ENCODE measurements at regions not wholly inside any gene's neighbourhood (a gene's known extent, or its start where the extent isn't known, plus 50 kb on each side); places are given as distances from the start of the nearest gene placed in this dataset.

DNA sequence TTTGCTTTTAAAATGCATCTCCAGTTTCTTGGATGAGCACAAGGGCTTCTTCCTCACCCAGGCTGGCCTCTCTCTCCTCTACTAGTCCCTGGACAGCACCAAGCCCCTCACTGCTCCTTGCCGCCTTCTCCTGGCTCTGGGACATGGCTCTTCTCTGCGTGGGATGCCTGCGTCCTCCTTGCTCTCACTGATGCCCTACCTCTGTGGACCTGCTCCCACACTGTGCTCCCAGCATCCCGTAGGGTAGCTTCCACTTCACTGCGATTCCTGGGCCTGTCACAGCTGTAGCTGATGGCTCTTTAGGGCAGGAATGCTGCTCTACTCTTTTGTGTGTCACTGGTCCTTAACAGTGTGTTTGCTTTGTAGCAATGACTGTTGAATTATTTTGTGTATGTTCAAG, 136.3 kb downstream of the SNX19 start:
- H3K9ac ChIP-seq (ENCODE audit: low read depth, low read length) = no peak overlapping the region
- H3K9me3 ChIP-seq (ENCODE audit: control insufficient read depth, insufficient read depth, low read length) = no peaks in the 10 kb centered on the region
- H3K27ac ChIP-seq (ENCODE audit: low read depth, low read length) = no peak overlapping the region
- H3K36me3 ChIP-seq (ENCODE audit: control insufficient read depth, insufficient read depth, low read length) = no peaks in the 10 kb centered on the region
- H3K27me3 ChIP-seq (ENCODE audit: control insufficient read depth, insufficient read depth, low read length) = no peaks in the 10 kb centered on the region
- H3K4me3 ChIP-seq (ENCODE audit: low read depth, low read length) = no peak overlapping the region
- H3K4me1 ChIP-seq (ENCODE audit: control insufficient read depth, insufficient read depth, low read length) = peaks cover 14% of the 10 kb centered on the region; the same call in 1 of the 2 replicates

DNA sequence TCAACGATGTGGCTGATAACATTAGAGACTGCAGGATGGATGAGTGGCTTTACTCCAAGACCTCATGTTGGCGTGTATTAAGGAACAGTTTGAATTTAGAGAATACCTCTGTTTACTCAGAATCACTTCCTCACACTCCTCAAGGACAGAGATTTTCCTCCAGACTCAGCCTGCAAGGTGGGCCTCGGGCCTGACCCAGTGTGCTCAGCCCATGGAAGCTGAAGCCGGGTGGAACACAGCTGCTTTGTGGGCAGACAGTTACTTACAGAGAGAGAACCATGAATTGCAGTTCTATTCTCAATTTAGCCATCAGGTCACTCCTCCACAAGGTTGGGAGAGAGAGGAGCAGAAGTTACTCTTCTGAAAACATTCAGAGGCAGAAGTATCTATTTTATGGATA, 135.8 kb downstream of the SNX19 start:
- no peak overlapping the region for H3K4me3 ChIP-seq (ENCODE audit: low read depth, low read length)
- no peak overlapping the region for H3K9ac ChIP-seq (ENCODE audit: low read depth, low read length)
- no peaks in the 10 kb centered on the region for H3K36me3 ChIP-seq (ENCODE audit: control insufficient read depth, insufficient read depth, low read length)

DNA sequence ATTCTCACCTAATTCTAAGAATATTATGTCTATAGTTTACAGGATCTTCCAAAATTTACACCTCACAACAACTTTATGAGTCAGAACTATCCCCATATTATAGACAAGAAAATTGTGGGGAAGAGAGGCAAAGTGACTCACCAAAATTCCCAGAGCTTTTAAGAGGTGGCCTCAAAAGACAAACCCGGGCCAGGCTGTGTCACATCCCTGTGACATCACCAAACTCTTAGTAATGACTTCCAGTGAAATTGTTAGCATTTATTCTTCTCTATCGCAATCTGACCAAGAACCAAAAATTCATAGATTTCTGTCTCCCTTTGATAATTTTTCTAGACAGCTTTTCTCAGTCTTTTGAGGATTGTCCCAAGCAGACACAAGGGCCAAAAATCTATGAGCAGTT, 134.3 kb downstream of the SNX19 start:
- no peaks in the 10 kb centered on the region for H3K27me3 ChIP-seq (ENCODE audit: control insufficient read depth, insufficient read depth, low read length)
- H3K4me3 ChIP-seq (ENCODE audit: low read depth, low read length) = no peak overlapping the region
- no peak overlapping the region for H3K9ac ChIP-seq (ENCODE audit: low read depth, low read length)
- H3K27ac ChIP-seq (ENCODE audit: low read depth, low read length) = no peak overlapping the region
- H3K4me1 ChIP-seq (ENCODE audit: control insufficient read depth, insufficient read depth, low read length) = peaks cover 14% of the 10 kb centered on the region; the same call in 1 of the 2 replicates
- no peaks in the 10 kb centered on the region for H3K36me3 ChIP-seq (ENCODE audit: control insufficient read depth, insufficient read depth, low read length)
- H3K9me3 ChIP-seq (ENCODE audit: control insufficient read depth, insufficient read depth, low read length) = no peaks in the 10 kb centered on the region

More for the DNA sequence above, 135.8 kb downstream of the SNX19 start:
- no peaks in the 10 kb centered on the region for H3K27me3 ChIP-seq (ENCODE audit: control insufficient read depth, insufficient read depth, low read length)
- H3K9me3 ChIP-seq (ENCODE audit: control insufficient read depth, insufficient read depth, low read length) = no peaks in the 10 kb centered on the region
- no peak overlapping the region for H3K27ac ChIP-seq (ENCODE audit: low read depth, low read length)
- peaks cover 14% of the 10 kb centered on the region; the same call in 1 of the 2 replicates for H3K4me1 ChIP-seq (ENCODE audit: control insufficient read depth, insufficient read depth, low read length)

DNA sequence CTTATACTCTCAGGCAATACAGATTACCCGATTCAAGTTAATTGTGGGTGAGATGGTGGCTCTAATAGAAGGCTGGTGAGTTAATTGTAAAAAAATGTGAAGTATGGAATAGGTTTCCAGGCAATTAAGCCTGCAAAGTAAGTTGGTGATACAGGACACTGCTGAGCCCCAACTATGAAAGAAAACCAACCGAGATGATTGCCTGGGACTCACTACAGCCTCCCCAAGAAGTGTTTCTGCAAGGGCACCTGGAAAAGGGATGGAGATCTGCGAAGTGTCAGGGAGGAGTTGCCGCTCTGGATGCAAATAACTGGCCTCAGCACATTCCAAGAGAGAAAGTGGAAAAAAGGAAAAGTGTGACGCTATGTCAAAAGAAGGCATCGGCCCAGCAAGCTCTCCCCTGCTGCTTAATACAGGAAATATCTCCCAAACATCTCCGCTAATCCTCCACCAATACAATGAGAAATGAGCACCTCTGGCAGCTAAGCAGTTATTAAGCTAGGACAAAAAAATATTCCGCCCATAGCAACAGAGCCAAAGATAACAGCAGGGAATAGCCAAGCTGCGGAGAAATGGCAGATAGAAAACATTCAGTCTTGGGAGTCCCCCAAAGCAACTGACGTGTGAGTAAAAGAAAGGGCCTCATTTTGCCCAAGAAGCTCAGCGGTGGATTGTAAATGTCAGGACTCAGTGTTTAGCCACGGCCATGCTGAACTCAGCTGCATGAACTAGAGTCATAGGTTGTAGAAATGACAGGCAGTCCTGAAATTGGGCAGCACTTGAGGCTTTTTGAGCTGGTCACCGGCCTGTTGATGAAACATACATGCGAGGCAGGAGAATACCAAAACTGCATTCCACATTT, 133.7 kb downstream of the SNX19 start:
- no peaks in the 10 kb centered on the region for H3K9me3 ChIP-seq (ENCODE audit: control insufficient read depth, insufficient read depth, low read length)
- H3K27ac ChIP-seq (ENCODE audit: low read depth, low read length) = peak overlapping the region; percentile 50
- H3K4me1 ChIP-seq (ENCODE audit: control insufficient read depth, insufficient read depth, low read length) = peaks cover 14% of the 10 kb centered on the region; the same call in 1 of the 2 replicates
- no peak overlapping the region for H3K4me3 ChIP-seq (ENCODE audit: low read depth, low read length)
- H3K36me3 ChIP-seq (ENCODE audit: control insufficient read depth, insufficient read depth, low read length) = no peaks in the 10 kb centered on the region
- H3K9ac ChIP-seq (ENCODE audit: low read depth, low read length) = no peak overlapping the region
- H3K27me3 ChIP-seq (ENCODE audit: control insufficient read depth, insufficient read depth, low read length) = no peaks in the 10 kb centered on the region

DNA sequence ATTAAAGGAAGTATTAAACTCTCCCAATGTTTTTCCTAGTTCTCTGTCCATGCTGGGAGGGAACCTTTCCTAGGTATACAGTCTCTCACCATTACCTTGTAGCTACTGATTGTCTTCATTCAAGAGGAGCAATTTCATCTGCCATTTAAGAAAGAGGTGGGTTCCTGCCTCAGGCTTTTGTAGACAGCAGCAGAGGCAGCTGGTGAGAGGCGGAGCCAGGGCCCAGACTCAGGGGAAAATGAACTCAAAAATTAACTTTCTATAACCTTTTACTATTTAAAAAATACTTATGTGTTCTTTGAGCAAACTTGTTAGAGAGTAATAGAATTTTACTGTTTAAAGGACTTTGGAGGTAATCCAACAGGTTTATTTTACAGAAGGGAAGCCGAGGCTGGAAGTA, 133.0 kb downstream of the SNX19 start:
- Histone ChIP-seq H3K36me3 (ENCODE audit: control insufficient read depth, insufficient read depth, low read length) (no peaks in the 10 kb centered on the region), H3K27me3 (ENCODE audit: control insufficient read depth, insufficient read depth, low read length) (no peaks in the 10 kb centered on the region), H3K4me3 (ENCODE audit: low read depth, low read length) (no peak overlapping the region), H3K9me3 (ENCODE audit: control insufficient read depth, insufficient read depth, low read length) (no peaks in the 10 kb centered on the region), H3K9ac (ENCODE audit: low read depth, low read length) (no peak overlapping the region), H3K4me1 (ENCODE audit: control insufficient read depth, insufficient read depth, low read length) (peaks cover 14% of the 10 kb centered on the region; the same call in 1 of the 2 replicates), H3K27ac (ENCODE audit: low read depth, low read length) (peak overlapping the region; percentile 50)

DNA sequence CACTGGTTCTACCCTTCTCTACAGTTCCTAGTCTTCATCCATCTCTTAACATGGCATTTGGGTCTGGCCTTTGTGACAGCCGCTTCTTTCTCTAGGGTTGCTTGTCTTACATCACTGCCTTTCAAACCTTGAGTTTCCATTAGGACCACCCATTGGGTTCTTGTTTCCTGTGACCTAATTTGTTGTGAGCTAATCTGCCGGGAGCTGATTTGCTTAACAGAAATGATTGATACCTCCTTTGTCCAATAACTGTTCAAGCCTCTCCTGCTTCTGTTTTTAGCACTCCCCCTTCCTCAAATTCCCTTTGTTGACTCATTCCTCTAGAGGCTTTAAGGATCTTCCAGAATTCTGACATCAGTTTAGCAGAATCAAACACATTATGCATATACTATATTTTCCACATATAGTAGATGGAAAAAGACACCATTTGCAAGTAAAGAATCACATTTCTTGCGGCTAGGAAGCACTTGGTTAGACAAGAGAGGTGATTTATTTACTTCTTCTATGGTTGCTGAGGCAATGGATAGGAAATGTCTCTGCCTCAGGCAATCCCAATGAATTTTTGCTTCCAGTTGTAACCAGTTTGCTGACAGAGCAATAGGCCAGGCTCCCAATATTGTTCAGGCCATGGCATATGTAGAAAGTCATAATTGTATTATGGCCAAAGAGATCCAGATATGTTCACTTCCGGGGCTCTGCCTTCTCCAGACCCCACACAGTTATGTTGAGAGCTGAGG, 130.7 kb downstream of the SNX19 start:
- Histone ChIP-seq H3K4me1 (ENCODE audit: control insufficient read depth, insufficient read depth, low read length) (peaks cover 14% of the 10 kb centered on the region; the same call in 1 of the 2 replicates), H3K27ac (ENCODE audit: low read depth, low read length) (no peak overlapping the region), H3K4me3 (ENCODE audit: low read depth, low read length) (no peak overlapping the region), H3K9me3 (ENCODE audit: control insufficient read depth, insufficient read depth, low read length) (no peaks in the 10 kb centered on the region), H3K9ac (ENCODE audit: low read depth, low read length) (no peak overlapping the region), H3K27me3 (ENCODE audit: control insufficient read depth, insufficient read depth, low read length) (no peaks in the 10 kb centered on the region), H3K36me3 (ENCODE audit: control insufficient read depth, insufficient read depth, low read length) (no peaks in the 10 kb centered on the region)

DNA sequence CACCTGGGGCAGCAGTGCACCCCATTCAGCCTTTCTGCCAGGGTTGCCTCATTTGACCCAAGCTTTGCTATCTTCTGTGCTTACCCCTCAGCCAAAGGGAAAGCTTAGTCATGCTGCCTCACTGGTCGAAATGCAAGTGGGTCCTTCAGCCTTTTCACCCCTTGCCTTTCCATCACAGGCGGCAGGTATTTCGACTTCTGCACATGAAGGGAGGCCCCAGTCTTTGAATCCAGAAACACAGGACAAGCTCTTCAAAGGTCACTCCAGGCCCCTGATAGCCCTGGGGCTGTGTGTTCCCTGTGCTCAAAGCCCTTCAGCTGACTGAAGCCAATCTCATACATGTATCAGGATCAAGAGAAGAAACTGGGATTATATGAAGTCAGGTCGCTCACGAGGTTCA, 129.7 kb downstream of the SNX19 start:
- Histone ChIP-seq H3K27me3 (ENCODE audit: control insufficient read depth, insufficient read depth, low read length) (no peaks in the 10 kb centered on the region), H3K4me1 (ENCODE audit: control insufficient read depth, insufficient read depth, low read length) (peaks cover 14% of the 10 kb centered on the region; the same call in 1 of the 2 replicates), H3K4me3 (ENCODE audit: low read depth, low read length) (no peak overlapping the region), H3K27ac (ENCODE audit: low read depth, low read length) (no peak overlapping the region), H3K36me3 (ENCODE audit: control insufficient read depth, insufficient read depth, low read length) (no peaks in the 10 kb centered on the region), H3K9me3 (ENCODE audit: control insufficient read depth, insufficient read depth, low read length) (no peaks in the 10 kb centered on the region), H3K9ac (ENCODE audit: low read depth, low read length) (no peak overlapping the region)

DNA sequence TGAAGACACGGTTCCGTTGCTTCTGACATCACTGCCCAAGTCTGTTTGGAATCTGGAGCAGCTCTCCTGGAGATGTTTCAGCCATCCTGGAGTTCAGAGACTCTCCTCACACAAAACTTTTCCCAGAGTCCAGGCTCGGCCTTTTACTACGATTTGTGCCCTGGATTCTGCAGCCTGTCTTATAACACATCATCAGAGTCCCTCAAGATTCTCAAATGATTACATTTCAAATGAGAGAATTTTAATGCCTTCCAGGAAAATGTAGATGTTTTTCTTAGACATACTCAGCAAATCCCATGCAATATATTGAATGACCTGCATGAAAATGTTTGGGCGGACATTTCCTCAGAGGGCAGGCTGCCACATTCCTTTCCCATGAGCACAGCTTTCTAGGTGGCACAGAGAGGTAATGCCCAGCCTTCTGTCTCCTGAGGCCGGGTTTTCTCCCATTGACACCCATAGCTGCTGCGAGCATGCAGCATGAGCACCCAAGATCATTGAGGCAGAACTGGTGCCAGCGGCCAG, 129.1 kb downstream of the SNX19 start:
- H3K27ac ChIP-seq (ENCODE audit: low read depth, low read length) = no peak overlapping the region
- H3K9ac ChIP-seq (ENCODE audit: low read depth, low read length) = no peak overlapping the region
- H3K36me3 ChIP-seq (ENCODE audit: control insufficient read depth, insufficient read depth, low read length) = no peaks in the 10 kb centered on the region
- no peak overlapping the region for H3K4me3 ChIP-seq (ENCODE audit: low read depth, low read length)
- H3K9me3 ChIP-seq (ENCODE audit: control insufficient read depth, insufficient read depth, low read length) = no peaks in the 10 kb centered on the region
- no peaks in the 10 kb centered on the region for H3K27me3 ChIP-seq (ENCODE audit: control insufficient read depth, insufficient read depth, low read length)
- H3K4me1 ChIP-seq (ENCODE audit: control insufficient read depth, insufficient read depth, low read length) = peaks cover 12% of the 10 kb centered on the region; the same call in 1 of the 2 replicates

DNA sequence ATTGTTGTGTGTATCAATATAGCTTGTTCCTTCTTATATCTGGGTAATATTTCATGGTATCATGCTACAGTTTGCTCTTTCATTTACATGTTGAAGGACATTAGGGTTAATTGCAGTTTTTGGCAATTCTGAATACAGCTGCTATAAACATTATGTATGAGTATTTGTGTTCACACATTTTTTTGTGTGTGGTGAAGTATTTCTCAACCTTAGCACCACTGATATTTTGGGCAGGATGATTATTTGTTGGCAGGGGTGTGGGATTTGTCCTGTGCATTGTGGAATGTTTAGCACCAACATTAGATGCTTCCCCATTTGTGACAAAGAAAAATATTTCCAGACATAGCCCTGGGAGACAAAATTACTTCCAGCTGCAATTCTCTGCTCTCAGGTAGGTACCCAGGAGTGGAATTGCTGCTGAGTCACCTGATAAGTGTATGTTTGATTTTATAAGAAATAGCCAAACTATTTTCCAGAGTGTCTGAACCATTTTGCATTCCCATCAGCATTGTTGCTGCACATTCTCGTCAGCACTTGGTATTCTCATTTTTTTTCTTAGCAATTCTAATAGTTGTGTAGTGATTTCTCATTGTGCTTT, 128.2 kb downstream of the SNX19 start:
- Histone ChIP-seq H3K27ac (ENCODE audit: low read depth, low read length) (no peak overlapping the region), H3K9me3 (ENCODE audit: control insufficient read depth, insufficient read depth, low read length) (no peaks in the 10 kb centered on the region), H3K4me1 (ENCODE audit: control insufficient read depth, insufficient read depth, low read length) (peaks cover 3% of the 10 kb centered on the region; the same call in 1 of the 2 replicates), H3K27me3 (ENCODE audit: control insufficient read depth, insufficient read depth, low read length) (no peaks in the 10 kb centered on the region), H3K4me3 (ENCODE audit: low read depth, low read length) (no peak overlapping the region), H3K36me3 (ENCODE audit: control insufficient read depth, insufficient read depth, low read length) (no peaks in the 10 kb centered on the region), H3K9ac (ENCODE audit: low read depth, low read length) (no peak overlapping the region)

DNA sequence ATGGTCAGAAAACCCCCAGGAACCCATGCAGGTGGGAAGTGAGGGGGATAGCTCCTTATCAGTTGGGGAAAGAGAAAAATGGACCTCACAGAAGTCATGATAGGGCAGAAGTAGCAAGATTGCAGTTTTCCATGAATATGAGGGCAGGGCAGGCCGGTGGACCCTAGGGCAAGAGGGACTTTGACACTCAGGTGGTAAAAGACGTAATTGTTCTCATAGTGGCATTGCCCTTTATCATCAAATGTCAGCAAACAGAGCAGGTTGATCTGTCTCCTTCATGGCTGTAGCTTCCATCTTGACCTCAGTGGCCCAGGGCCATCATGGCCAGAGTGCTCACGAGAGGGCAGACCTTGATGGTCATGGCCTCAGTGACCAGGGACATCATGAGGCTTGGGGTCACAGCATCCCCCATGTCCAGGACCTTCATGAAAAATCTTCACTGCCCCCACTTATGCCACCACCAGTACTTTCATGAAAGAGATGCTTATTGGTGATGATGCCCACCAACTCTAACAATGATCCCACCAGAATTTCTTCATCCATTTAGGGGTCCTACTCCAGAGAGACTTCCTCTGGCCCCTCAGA, 127.1 kb downstream of the SNX19 start:
- no peaks in the 10 kb centered on the region for H3K36me3 ChIP-seq (ENCODE audit: control insufficient read depth, insufficient read depth, low read length)
- H3K4me3 ChIP-seq (ENCODE audit: low read depth, low read length) = no peak overlapping the region
- H3K27me3 ChIP-seq (ENCODE audit: control insufficient read depth, insufficient read depth, low read length) = no peaks in the 10 kb centered on the region
- no peak overlapping the region for H3K9ac ChIP-seq (ENCODE audit: low read depth, low read length)
- H3K27ac ChIP-seq (ENCODE audit: low read depth, low read length) = no peak overlapping the region
- H3K4me1 ChIP-seq (ENCODE audit: control insufficient read depth, insufficient read depth, low read length) = no peaks in the 10 kb centered on the region; the same call in 1 of the 2 replicates
- no peaks in the 10 kb centered on the region for H3K9me3 ChIP-seq (ENCODE audit: control insufficient read depth, insufficient read depth, low read length)

Data from HUES48 (cell line).